ENCODE measurements at regions not wholly inside any gene's neighbourhood (a gene's known extent, or its start where the extent isn't known, plus 50 kb on each side); places are given as distances from the start of the nearest gene placed in this dataset.

GRCh38 chr13:76016799-76017400, 380.8 kb downstream of the LMO7 start:
- no peak overlapping the region for H2AFZ ChIP-seq (ENCODE audit: low read depth, low read length)
- BruUV-seq (replicated peaks): no TSS peak
- H4K20me1 ChIP-seq (replicated peaks; ENCODE audit: control insufficient read depth, extremely low read depth, insufficient read depth, low read length): no peaks in the 10 kb centered on the region
- H3K4me2 ChIP-seq (ENCODE audit: insufficient read depth, low read length): no peak overlapping the region
- H3K36me3 ChIP-seq (ENCODE audit: control insufficient read depth in 2 of 2, extremely low read depth in 1 of 2, insufficient read depth in 2 of 2, low read length in 2 of 2): no peaks in the 10 kb centered on the region
- H3K4me3 ChIP-seq (replicated peaks in 1 of 3; ENCODE audit: insufficient read depth in 1 of 3, low read depth in 1 of 3, low read length in 3 of 3): no peak overlapping the region
- no peak overlapping the region for H3K9ac ChIP-seq (replicated peaks; ENCODE audit: extremely low read depth, insufficient read depth, low read length)
- H3K27ac ChIP-seq (ENCODE audit: insufficient read depth, low read depth, low read length): no peak overlapping the region
- FAIRE-seq (peak; percentile 71), DNase-seq (ENCODE audit: low read depth, low spot score) (peak; percentile 52)
- no peaks in the 10 kb centered on the region for H3K4me1 ChIP-seq (ENCODE audit: control insufficient read depth, extremely low read depth, insufficient read depth, low read length)
- intact Hi-C loops (cut with micrococcal nuclease) (loop anchor here (1.0 to 5.0 kb wide), 3 partner anchors 322 to 455 kb away; no protein-coding TSS in a partner anchor), dilution Hi-C loops (cut with MboI; ENCODE audit: extremely low pct_ligation_motif_present, low sequenced_read_pairs) (no loop called here)
- TF ChIP-seq CTCF (IDR thresholded peaks at IDR 0.05; ENCODE audit: extremely low read depth in 1 of 2, insufficient read depth in 1 of 2, low read depth in 1 of 2, low read length in 2 of 2): peak; percentile 44 to 53
- TF ChIP-seq POLR2A (IDR thresholded peaks at IDR 0.05; ENCODE audit: low read depth, low read length): no peak
- H3K9me1 ChIP-seq (replicated peaks; ENCODE audit: control insufficient read depth, extremely low read depth, insufficient read depth, low read length): no peaks in the 10 kb centered on the region
- ChIA-PET POLR2A (no interaction called here), CTCF (interaction anchor here (0.6 to 3.8 kb wide), 21 partner anchors 8 to 899 kb away, joined by 3 to 38 read pairs (median 4); no protein-coding TSS in a partner anchor)
- no peaks in the 10 kb centered on the region for H3K9me3 ChIP-seq (replicated peaks; ENCODE audit: control insufficient read depth, insufficient read depth, low read length)
- H3K27me3 ChIP-seq (ENCODE audit: control insufficient read depth in 2 of 2, insufficient read depth in 2 of 2, low read length in 2 of 2): peaks cover 0 to 2% of the 10 kb centered on the region in 2 experiments
- H3K79me2 ChIP-seq (ENCODE audit: control insufficient read depth, insufficient read depth, low read length): no peaks in the 10 kb centered on the region

GRCh38 chr13:76014406-76015318, 378.5 kb downstream of the LMO7 start:
- ChIA-PET POLR2A (no interaction called here), CTCF (interaction anchor here (3.8 kb wide), 1 partner anchor 327 kb away, joined by 25 read pairs; no protein-coding TSS in a partner anchor)
- BruUV-seq (replicated peaks): no TSS peak
- Histone ChIP-seq H3K4me2 (ENCODE audit: insufficient read depth, low read length) (no peak overlapping the region), H3K27ac (ENCODE audit: insufficient read depth, low read depth, low read length) (no peak overlapping the region), H3K9ac (replicated peaks; ENCODE audit: extremely low read depth, insufficient read depth, low read length) (no peak overlapping the region), H3K9me1 (replicated peaks; ENCODE audit: control insufficient read depth, extremely low read depth, insufficient read depth, low read length) (no peaks in the 10 kb centered on the region), H4K20me1 (replicated peaks; ENCODE audit: control insufficient read depth, extremely low read depth, insufficient read depth, low read length) (no peaks in the 10 kb centered on the region), H3K4me3 (replicated peaks in 1 of 3; ENCODE audit: insufficient read depth in 1 of 3, low read depth in 1 of 3, low read length in 3 of 3) (no peak overlapping the region), H3K9me3 (replicated peaks; ENCODE audit: control insufficient read depth, insufficient read depth, low read length) (no peaks in the 10 kb centered on the region), H3K4me1 (ENCODE audit: control insufficient read depth, extremely low read depth, insufficient read depth, low read length) (peaks cover 2% of the 10 kb centered on the region), H3K79me2 (ENCODE audit: control insufficient read depth, insufficient read depth, low read length) (no peaks in the 10 kb centered on the region), H2AFZ (ENCODE audit: low read depth, low read length) (no peak overlapping the region), H3K27me3 (ENCODE audit: control insufficient read depth in 2 of 2, insufficient read depth in 2 of 2, low read length in 2 of 2) (no peaks in the 10 kb centered on the region), H3K36me3 (ENCODE audit: control insufficient read depth in 2 of 2, extremely low read depth in 1 of 2, insufficient read depth in 2 of 2, low read length in 2 of 2) (no peaks in the 10 kb centered on the region)
- dilution Hi-C loops (cut with MboI; ENCODE audit: extremely low pct_ligation_motif_present, low sequenced_read_pairs) (no loop called here), intact Hi-C loops (cut with micrococcal nuclease) (loop anchor here (5.0 kb wide), 2 partner anchors 447 to 458 kb away; no protein-coding TSS in a partner anchor)
- DNase-seq (ENCODE audit: low read depth, low spot score) (no peak), FAIRE-seq (no peak)
- TF ChIP-seq MYC (IDR thresholded peaks at IDR 0.05; ENCODE audit: low read depth, low read length) (no peak), EZH2 (IDR thresholded peaks at IDR 0.05; ENCODE audit: borderline replicate concordance, low read depth, low read length, severe bottlenecking) (no peak), GATA2 (IDR thresholded peaks at IDR 0.05; ENCODE audit: insufficient read depth, insufficient read length, low read depth, low read length) (no peak), JUN (IDR thresholded peaks at IDR 0.05; ENCODE audit: borderline replicate concordance, insufficient read depth, insufficient read length, low read depth) (no peak)

All from endothelial cell of umbilical vein (primary cell).